Loucy (cell line): ENCODE measurements at regions not wholly inside any gene's neighbourhood (a gene's known extent, or its start where the extent isn't known, plus 50 kb on each side); places are given as distances from the start of the nearest gene placed in this dataset.

Experiments used
- H2AFZ ChIP-seq: fragments of 200-600 bp; sonication (generic); 2 replicates; pipeline ENCODE4 v1.6.0; 2016; ENCODE audit warnings: antibody characterized with exemption, mild to moderate bottlenecking, low read length, moderate library complexity
- H3F3A ChIP-seq: fragments of 200-600 bp; 2 replicates; pipeline ENCODE4 v1.6.0; 2016; ENCODE audit warnings: antibody characterized with exemption, low read depth, mild to moderate bottlenecking
- H3K27me3 ChIP-seq: fragments of 200-600 bp; sonication (generic); 2 replicates; pipeline ENCODE4 v1.6.1; 2014; ENCODE audit warnings: low read length, mild to moderate bottlenecking; ENCODE audit not compliant: insufficient read depth, poor library complexity, severe bottlenecking
- H3K36me3 ChIP-seq: fragments of 200-600 bp; sonication (generic); 2 replicates; pipeline ENCODE4 v1.6.1; 2016; ENCODE audit warnings: low read length; ENCODE audit not compliant: insufficient read depth
- H3K4me1 ChIP-seq: fragments of 200-600 bp; sonication (generic); 2 replicates; pipeline ENCODE4 v1.5.1; 2014; ENCODE audit warnings: low read length, mild to moderate bottlenecking; ENCODE audit not compliant: insufficient read depth, poor library complexity, severe bottlenecking
- H3K4me2 ChIP-seq: fragments of 200-600 bp; sonication (generic); 2 replicates; pipeline ENCODE4 v1.6.0; 2014; ENCODE audit warnings: antibody characterized with exemption, low read length, low read depth, mild to moderate bottlenecking; ENCODE audit not compliant: poor library complexity, severe bottlenecking
- H3K4me3 ChIP-seq: fragments of 200-600 bp; sonication (generic); 2 replicates; pipeline ENCODE4 v1.5.1; 2014; ENCODE audit warnings: low read length, mild to moderate bottlenecking, mixed read lengths; ENCODE audit not compliant: poor library complexity, severe bottlenecking
- H3K79me2 ChIP-seq: fragments of 200-600 bp; sonication (generic); 2 replicates; pipeline ENCODE4 v1.6.1; 2014; ENCODE audit warnings: low read length; ENCODE audit not compliant: insufficient read depth
- H3K9ac ChIP-seq: fragments of 200-600 bp; sonication (generic); 2 replicates; pipeline ENCODE4 v1.6.0; 2014; ENCODE audit warnings: mild to moderate bottlenecking, low read depth, low read length, moderate library complexity; ENCODE audit not compliant: poor library complexity, severe bottlenecking
- H3K9me2 ChIP-seq: fragments of 200-600 bp; sonication (generic); replicated peaks from 2 replicates; pipeline ENCODE4 v1.6.1; 2016; ENCODE audit warnings: low read depth, low read length, mixed read lengths
- H3K9me3 ChIP-seq: fragments of 200-600 bp; sonication (generic); 2 replicates; pipeline ENCODE4 v1.6.1; 2014; ENCODE audit warnings: mild to moderate bottlenecking, antibody characterized with exemption, low read length, low read depth; ENCODE audit not compliant: insufficient read depth
- H4K20me1 ChIP-seq: fragments of 200-600 bp; sonication (generic); 2 replicates; pipeline ENCODE4 v1.6.0; 2014; ENCODE audit warnings: antibody characterized with exemption, low read length, mild to moderate bottlenecking; ENCODE audit not compliant: insufficient read depth, poor library complexity, severe bottlenecking
- CTCF ChIP-seq: fragments of 200-600 bp; sonication (generic); conservative IDR thresholded peaks from 2 replicates; pipeline ENCODE4 v1.5.1; 2014; ENCODE audit warnings: mild to moderate bottlenecking, antibody characterized with exemption, low read length
- EZH2phosphoT487 ChIP-seq: fragments of 200-600 bp; IDR thresholded peaks from 2 replicates; pipeline ENCODE4 v1.6.1; 2018; ENCODE audit warnings: antibody characterized with exemption, mild to moderate bottlenecking, moderate library complexity, borderline replicate concordance

GRCh38 chr4:22072726-22073125, 124.2 kb upstream of the KCNIP4 start:
- Histone ChIP-seq H3K36me3 (no peaks in the 10 kb centered on the region), H3K27me3 (no peaks in the 10 kb centered on the region), H3K79me2 (no peaks in the 10 kb centered on the region), H3K4me2 (no peak overlapping the region), H3K9me3 (no peaks in the 10 kb centered on the region), H3K4me3 (no peak overlapping the region), H3F3A (no peaks in the 10 kb centered on the region), H3K4me1 (no peaks in the 10 kb centered on the region), H4K20me1 (no peaks in the 10 kb centered on the region), H3K9me2 (no peaks in the 10 kb centered on the region), H3K9ac (no peak overlapping the region), H2AFZ (no peak overlapping the region)
- TF ChIP-seq CTCF: no peak

- H3K9me2 ChIP-seq: no peaks in the 10 kb centered on the region
- H3K9ac ChIP-seq: no peak overlapping the region
- H3F3A ChIP-seq: no peaks in the 10 kb centered on the region
- no peaks in the 10 kb centered on the region for H4K20me1 ChIP-seq
- no peak overlapping the region for H2AFZ ChIP-seq
- TF ChIP-seq EZH2phosphoT487 (no peak), CTCF (no peak)
- H3K9me3 ChIP-seq: no peaks in the 10 kb centered on the region
- no peaks in the 10 kb centered on the region for H3K27me3 ChIP-seq
- H3K4me3 ChIP-seq: no peak overlapping the region
- H3K79me2 ChIP-seq: no peaks in the 10 kb centered on the region
- H3K4me1 ChIP-seq: no peaks in the 10 kb centered on the region
- no peak overlapping the region for H3K4me2 ChIP-seq
- no peaks in the 10 kb centered on the region for H3K36me3 ChIP-seq
These were observed 123.7 kb upstream of the KCNIP4 start for GRCh38 chr4:22072240-22072639.

GRCh38 chr4:22071749-22072148, 123.2 kb upstream of the KCNIP4 start:
- TF ChIP-seq CTCF: no peak
- Histone ChIP-seq H3K9me2 (no peaks in the 10 kb centered on the region), H3K27me3 (no peaks in the 10 kb centered on the region), H3K9me3 (no peaks in the 10 kb centered on the region), H3F3A (no peaks in the 10 kb centered on the region), H4K20me1 (no peaks in the 10 kb centered on the region), H3K4me3 (no peak overlapping the region), H3K36me3 (no peaks in the 10 kb centered on the region), H3K4me2 (no peak overlapping the region), H3K9ac (no peak overlapping the region), H3K79me2 (no peaks in the 10 kb centered on the region), H3K4me1 (no peaks in the 10 kb centered on the region), H2AFZ (no peak overlapping the region)
